ENCODE measurements at regions not wholly inside any gene's neighbourhood (a gene's known extent, or its start where the extent isn't known, plus 50 kb on each side); places are given as distances from the start of the nearest gene placed in this dataset.

- TF ChIP-seq, protein P1, sequence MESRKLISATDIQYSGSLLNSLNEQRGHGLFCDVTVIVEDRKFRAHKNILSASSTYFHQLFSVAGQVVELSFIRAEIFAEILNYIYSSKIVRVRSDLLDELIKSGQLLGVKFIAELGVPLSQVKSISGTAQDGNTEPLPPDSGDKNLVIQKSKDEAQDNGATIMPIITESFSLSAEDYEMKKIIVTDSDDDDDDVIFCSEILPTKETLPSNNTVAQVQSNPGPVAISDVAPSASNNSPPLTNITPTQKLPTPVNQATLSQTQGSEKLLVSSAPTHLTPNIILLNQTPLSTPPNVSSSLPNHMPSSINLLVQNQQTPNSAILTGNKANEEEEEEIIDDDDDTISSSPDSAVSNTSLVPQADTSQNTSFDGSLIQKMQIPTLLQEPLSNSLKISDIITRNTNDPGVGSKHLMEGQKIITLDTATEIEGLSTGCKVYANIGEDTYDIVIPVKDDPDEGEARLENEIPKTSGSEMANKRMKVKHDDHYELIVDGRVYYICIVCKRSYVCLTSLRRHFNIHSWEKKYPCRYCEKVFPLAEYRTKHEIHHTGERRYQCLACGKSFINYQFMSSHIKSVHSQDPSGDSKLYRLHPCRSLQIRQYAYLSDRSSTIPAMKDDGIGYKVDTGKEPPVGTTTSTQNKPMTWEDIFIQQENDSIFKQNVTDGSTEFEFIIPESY (IDR thresholded peaks at IDR 0.05; ENCODE audit: borderline replicate concordance, low read depth) = no peak
- TF ChIP-seq MEF2A (IDR thresholded peaks at IDR 0.05; ENCODE audit: borderline replicate concordance, low read depth) (no peak), EZH2phosphoT487 (IDR thresholded peaks at IDR 0.05; ENCODE audit: borderline replicate concordance, low read depth) (no peak), SIN3A (IDR thresholded peaks at IDR 0.05; ENCODE audit: borderline replicate concordance, low read depth, low read length) (no peak), RXRA (IDR thresholded peaks at IDR 0.05; ENCODE audit: borderline replicate concordance, low read depth) (no peak), POLR2AphosphoS5 (IDR thresholded peaks at IDR 0.05; ENCODE audit: low read depth, low read length) (no peak), JUND (IDR thresholded peaks at IDR 0.05) (no peak), SMC3 (IDR thresholded peaks at IDR 0.05; ENCODE audit: low read depth, low read length) (peak; percentile 26; the same call in 1 of the 2 replicates), MXI1 (IDR thresholded peaks at IDR 0.05; ENCODE audit: low read depth, low read length) (no peak), TEAD4 (IDR thresholded peaks at IDR 0.05; ENCODE audit: borderline replicate concordance, insufficient read depth) (no peak)
- TF ChIP-seq, protein P2, sequence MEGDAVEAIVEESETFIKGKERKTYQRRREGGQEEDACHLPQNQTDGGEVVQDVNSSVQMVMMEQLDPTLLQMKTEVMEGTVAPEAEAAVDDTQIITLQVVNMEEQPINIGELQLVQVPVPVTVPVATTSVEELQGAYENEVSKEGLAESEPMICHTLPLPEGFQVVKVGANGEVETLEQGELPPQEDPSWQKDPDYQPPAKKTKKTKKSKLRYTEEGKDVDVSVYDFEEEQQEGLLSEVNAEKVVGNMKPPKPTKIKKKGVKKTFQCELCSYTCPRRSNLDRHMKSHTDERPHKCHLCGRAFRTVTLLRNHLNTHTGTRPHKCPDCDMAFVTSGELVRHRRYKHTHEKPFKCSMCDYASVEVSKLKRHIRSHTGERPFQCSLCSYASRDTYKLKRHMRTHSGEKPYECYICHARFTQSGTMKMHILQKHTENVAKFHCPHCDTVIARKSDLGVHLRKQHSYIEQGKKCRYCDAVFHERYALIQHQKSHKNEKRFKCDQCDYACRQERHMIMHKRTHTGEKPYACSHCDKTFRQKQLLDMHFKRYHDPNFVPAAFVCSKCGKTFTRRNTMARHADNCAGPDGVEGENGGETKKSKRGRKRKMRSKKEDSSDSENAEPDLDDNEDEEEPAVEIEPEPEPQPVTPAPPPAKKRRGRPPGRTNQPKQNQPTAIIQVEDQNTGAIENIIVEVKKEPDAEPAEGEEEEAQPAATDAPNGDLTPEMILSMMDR (IDR thresholded peaks at IDR 0.05) = peak; percentile 43
- TF ChIP-seq, protein P3, sequence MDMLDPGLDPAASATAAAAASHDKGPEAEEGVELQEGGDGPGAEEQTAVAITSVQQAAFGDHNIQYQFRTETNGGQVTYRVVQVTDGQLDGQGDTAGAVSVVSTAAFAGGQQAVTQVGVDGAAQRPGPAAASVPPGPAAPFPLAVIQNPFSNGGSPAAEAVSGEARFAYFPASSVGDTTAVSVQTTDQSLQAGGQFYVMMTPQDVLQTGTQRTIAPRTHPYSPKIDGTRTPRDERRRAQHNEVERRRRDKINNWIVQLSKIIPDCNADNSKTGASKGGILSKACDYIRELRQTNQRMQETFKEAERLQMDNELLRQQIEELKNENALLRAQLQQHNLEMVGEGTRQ (IDR thresholded peaks at IDR 0.05; ENCODE audit: borderline replicate concordance, low read depth, low read length) = no peak
- TF ChIP-seq, protein P4, sequence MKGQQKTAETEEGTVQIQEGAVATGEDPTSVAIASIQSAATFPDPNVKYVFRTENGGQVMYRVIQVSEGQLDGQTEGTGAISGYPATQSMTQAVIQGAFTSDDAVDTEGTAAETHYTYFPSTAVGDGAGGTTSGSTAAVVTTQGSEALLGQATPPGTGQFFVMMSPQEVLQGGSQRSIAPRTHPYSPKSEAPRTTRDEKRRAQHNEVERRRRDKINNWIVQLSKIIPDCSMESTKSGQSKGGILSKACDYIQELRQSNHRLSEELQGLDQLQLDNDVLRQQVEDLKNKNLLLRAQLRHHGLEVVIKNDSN (IDR thresholded peaks at IDR 0.05; ENCODE audit: borderline replicate concordance, low read depth) = no peak
These were observed 83.9 kb upstream of the CEP85L start for GRCh38 chr6:118735320-118735719.
